MG63 (cell line): ENCODE measurements at regions not wholly inside any gene's neighbourhood (a gene's known extent, or its start where the extent isn't known, plus 50 kb on each side); places are given as distances from the start of the nearest gene placed in this dataset.
"Not testable (repeated sequence)": the region's sequence is repeated elsewhere in the genome, so short reads cannot be mapped to it uniquely, and the experiment has no call there.

Experiments used
- DNase-seq: peaks from one replicate; pipeline ENCODE4 v3.0.0-alpha.2; 2020
- H3K27me3 ChIP-seq: fragments of 250-450 bp; sonication (Bioruptor Pico); 2 replicates; pipeline ENCODE4 v1.5.1; 2020; ENCODE audit warnings: mild to moderate bottlenecking, moderate library complexity
- H3K36me3 ChIP-seq: fragments of 250-450 bp; sonication (Bioruptor Pico); 2 replicates; pipeline ENCODE4 v1.5.1; 2020; ENCODE audit warnings: mild to moderate bottlenecking, moderate library complexity
- H3K4me3 ChIP-seq: fragments of 250-450 bp; sonication (Bioruptor Pico); 2 replicates; pipeline ENCODE4 v1.5.1; 2020; ENCODE audit warnings: mild to moderate bottlenecking, moderate library complexity
- H3K9me3 ChIP-seq: fragments of 250-450 bp; sonication (Bioruptor Pico); 2 replicates; pipeline ENCODE4 v1.5.1; 2020; ENCODE audit warnings: mild to moderate bottlenecking, moderate library complexity

- not testable (repeated sequence) for H3K9me3 ChIP-seq, H3K4me3 ChIP-seq, H3K36me3 ChIP-seq, DNase-seq, H3K27me3 ChIP-seq
Measured at GRCh38 chr17:27962581-27962980, 69.4 kb upstream of the LYRM9 start.

- DNase-seq, result no peak
- Histone ChIP-seq H3K9me3 (no peaks in the 10 kb centered on the region), H3K4me3 (no peak overlapping the region), H3K36me3 (no peaks in the 10 kb centered on the region), H3K27me3 (no peaks in the 10 kb centered on the region)
Measured at GRCh38 chr17:27965224-27965623, 72.1 kb upstream of the LYRM9 start.

GRCh38 chr17:27968206-27968732 lies 74.2 kb upstream of the NLK start:
- Histone ChIP-seq H3K27me3 (no peaks in the 10 kb centered on the region), H3K36me3 (no peaks in the 10 kb centered on the region), H3K9me3 (no peaks in the 10 kb centered on the region), H3K4me3 (no peak overlapping the region)
- DNase-seq, result no peak

GRCh38 chr17:27970587-27970986 lies 71.9 kb upstream of the NLK start:
- DNase-seq, result no peak
- Histone ChIP-seq H3K9me3 (no peaks in the 10 kb centered on the region), H3K4me3 (no peak overlapping the region), H3K36me3 (no peaks in the 10 kb centered on the region), H3K27me3 (no peaks in the 10 kb centered on the region)

GRCh38 chr17:27973258-27974044 lies 69.0 kb upstream of the NLK start:
- H3K27me3 ChIP-seq, result no peaks in the 10 kb centered on the region
- DNase-seq, result no peak
- no peak overlapping the region for H3K4me3 ChIP-seq
- no peaks in the 10 kb centered on the region for H3K9me3 ChIP-seq
- H3K36me3 ChIP-seq, result no peaks in the 10 kb centered on the region

GRCh38 chr17:27974045-27974436 lies 68.4 kb upstream of the NLK start:
- Histone ChIP-seq H3K27me3 (no peaks in the 10 kb centered on the region), H3K4me3 (no peak overlapping the region), H3K36me3 (no peaks in the 10 kb centered on the region), H3K9me3 (no peaks in the 10 kb centered on the region)
- no peak for DNase-seq

GRCh38 chr17:27974531-27975145 lies 67.8 kb upstream of the NLK start:
- no peaks in the 10 kb centered on the region for H3K9me3 ChIP-seq
- no peak overlapping the region for H3K4me3 ChIP-seq
- DNase-seq, result no peak
- H3K36me3 ChIP-seq, result no peaks in the 10 kb centered on the region
- no peaks in the 10 kb centered on the region for H3K27me3 ChIP-seq

GRCh38 chr17:27975146-27976011 lies 67.1 kb upstream of the NLK start:
- Histone ChIP-seq H3K27me3 (no peaks in the 10 kb centered on the region), H3K4me3 (no peak overlapping the region), H3K36me3 (no peaks in the 10 kb centered on the region), H3K9me3 (no peaks in the 10 kb centered on the region)
- DNase-seq, result peak; percentile 87

- H3K9me3 ChIP-seq, result no peaks in the 10 kb centered on the region
- no peaks in the 10 kb centered on the region for H3K27me3 ChIP-seq
- H3K4me3 ChIP-seq, result no peak overlapping the region
- DNase-seq, result peak; percentile 58
- no peaks in the 10 kb centered on the region for H3K36me3 ChIP-seq
Measured at GRCh38 chr17:27976331-27976730, 66.1 kb upstream of the NLK start.

- no peaks in the 10 kb centered on the region for H3K9me3 ChIP-seq
- H3K36me3 ChIP-seq, result no peaks in the 10 kb centered on the region
- peak; percentile 35 for DNase-seq
- no peak overlapping the region for H3K4me3 ChIP-seq
- no peaks in the 10 kb centered on the region for H3K27me3 ChIP-seq
Measured at GRCh38 chr17:27977751-27978688, 64.5 kb upstream of the NLK start.

GRCh38 chr17:27978689-27979175 lies 63.7 kb upstream of the NLK start:
- Histone ChIP-seq H3K36me3 (no peaks in the 10 kb centered on the region), H3K9me3 (no peaks in the 10 kb centered on the region)
- DNase-seq, result no peak

GRCh38 chr17:27980043-27980442 lies 62.4 kb upstream of the NLK start:
- no peaks in the 10 kb centered on the region for H3K27me3 ChIP-seq
- H3K9me3 ChIP-seq, result no peaks in the 10 kb centered on the region
- DNase-seq, result peak; percentile 84
- no peaks in the 10 kb centered on the region for H3K36me3 ChIP-seq
- no peak overlapping the region for H3K4me3 ChIP-seq

More at GRCh38 chr17:27978689-27979175, 63.7 kb upstream of the NLK start:
- H3K4me3 ChIP-seq, result no peak overlapping the region
- H3K27me3 ChIP-seq, result no peaks in the 10 kb centered on the region

- no peaks in the 10 kb centered on the region for H3K9me3 ChIP-seq
- H3K36me3 ChIP-seq, result no peaks in the 10 kb centered on the region
- no peaks in the 10 kb centered on the region for H3K27me3 ChIP-seq
- DNase-seq, result no peak
- no peak overlapping the region for H3K4me3 ChIP-seq
Measured at GRCh38 chr17:27981978-27982377, 60.5 kb upstream of the NLK start.

- no peak for DNase-seq
- Histone ChIP-seq H3K4me3 (no peak overlapping the region), H3K36me3 (no peaks in the 10 kb centered on the region), H3K9me3 (no peaks in the 10 kb centered on the region), H3K27me3 (no peaks in the 10 kb centered on the region)
Measured at GRCh38 chr17:27982688-27983087, 59.8 kb upstream of the NLK start.

- Histone ChIP-seq H3K36me3 (no peaks in the 10 kb centered on the region), H3K9me3 (no peaks in the 10 kb centered on the region), H3K27me3 (no peaks in the 10 kb centered on the region), H3K4me3 (no peak overlapping the region)
- DNase-seq, result no peak
Measured at GRCh38 chr17:27983853-27984252, 58.6 kb upstream of the NLK start.

- H3K4me3 ChIP-seq, result no peak overlapping the region
- H3K36me3 ChIP-seq, result no peaks in the 10 kb centered on the region
- no peaks in the 10 kb centered on the region for H3K27me3 ChIP-seq
- DNase-seq, result no peak
- no peaks in the 10 kb centered on the region for H3K9me3 ChIP-seq
Measured at GRCh38 chr17:27984404-27984803, 58.1 kb upstream of the NLK start.
